Neural progenitor cell (in vitro differentiated cells): ENCODE measurements at regions not wholly inside any gene's neighbourhood (a gene's known extent, or its start where the extent isn't known, plus 50 kb on each side); places are given as distances from the start of the nearest gene placed in this dataset.

Experiments used
- DNase-seq: peaks from one replicate; pipeline ENCODE4 v3.0.0-alpha.2; 2016; ENCODE audit warnings: low spot score
- H2AFZ ChIP-seq: fragments of 200-600 bp; sonication (generic); replicated peaks from 2 replicates; pipeline ENCODE4 v1.6.1; 2016; ENCODE audit warnings: antibody characterized with exemption
- H3F3A ChIP-seq: fragments of 200-600 bp; sonication (generic); 2 replicates; pipeline ENCODE4 v1.6.1; 2016; ENCODE audit warnings: antibody characterized with exemption, low read depth
- H3K27ac ChIP-seq: fragments of 200-600 bp; sonication (generic); 2 replicates; pipeline ENCODE4 v1.5.1; 2016; ENCODE audit warnings: mild to moderate bottlenecking
- H3K27me3 ChIP-seq: fragments of 200-600 bp; sonication (generic); 2 replicates; pipeline ENCODE4 v1.6.1; 2016; ENCODE audit warnings: mild to moderate bottlenecking, moderate library complexity
- H3K36me3 ChIP-seq: fragments of 200-600 bp; sonication (generic); 2 replicates; pipeline ENCODE4 v1.5.1; 2016
- H3K4me1 ChIP-seq: fragments of 200-600 bp; sonication (generic); 2 replicates; pipeline ENCODE4 v1.6.1; 2016; ENCODE audit warnings: mixed run types
- H3K4me2 ChIP-seq: fragments of 200-600 bp; sonication (generic); 2 replicates; pipeline ENCODE4 v1.6.1; 2016
- H3K4me3 ChIP-seq: fragments of 200-600 bp; sonication (generic); 2 replicates; pipeline ENCODE4 v1.5.1; 2016
- H3K79me2 ChIP-seq: fragments of 200-600 bp; sonication (generic); 2 replicates; pipeline ENCODE4 v1.6.1; 2016; ENCODE audit warnings: low read depth
- H3K9ac ChIP-seq: fragments of 200-600 bp; sonication (generic); 2 replicates; pipeline ENCODE4 v1.6.1; 2016
- H3K9me3 ChIP-seq: fragments of 200-600 bp; sonication (generic); 2 replicates; pipeline ENCODE4 v1.5.1; 2016; ENCODE audit warnings: low read depth
- H4K20me1 ChIP-seq: fragments of 200-600 bp; sonication (generic); 2 replicates; pipeline ENCODE4 v1.6.1; 2016; ENCODE audit warnings: low read depth
- H3K27ac Mint-ChIP-seq: 3 replicates; pipeline ENCODE4 v1.8.0; 2021; ENCODE audit warnings: mixed read lengths
- H3K27me3 Mint-ChIP-seq: 2 replicates; pipeline ENCODE4 v1.8.0; 2022; ENCODE audit warnings: low read depth, mild to moderate bottlenecking, inconsistent platforms, moderate library complexity, mixed read lengths; ENCODE audit not compliant: insufficient read depth
- H3K36me3 Mint-ChIP-seq: 3 replicates; pipeline ENCODE4 v1.8.0; 2021; ENCODE audit warnings: mixed read lengths
- H3K4me1 Mint-ChIP-seq: 3 replicates; pipeline ENCODE4 v1.8.0; 2021; ENCODE audit warnings: mixed read lengths
- H3K4me3 Mint-ChIP-seq: 3 replicates; pipeline ENCODE4 v1.8.0; 2021; ENCODE audit warnings: mild to moderate bottlenecking, moderate library complexity, mixed read lengths
- H3K9me3 Mint-ChIP-seq: 3 replicates; pipeline ENCODE4 v1.8.0; 2020; ENCODE audit warnings: mixed read lengths
- CTCF ChIP-seq: fragments of 200-600 bp; sonication (generic); IDR thresholded peaks from 2 replicates; pipeline ENCODE4 v1.5.1; 2017; ENCODE audit warnings: antibody characterized with exemption, mild to moderate bottlenecking
- EZH2 ChIP-seq: fragments of 200-600 bp; sonication (generic); IDR thresholded peaks from 2 replicates; pipeline ENCODE4 v1.6.1; 2017; ENCODE audit warnings: antibody characterized with exemption, mild to moderate bottlenecking, moderate library complexity
- EZH2phosphoT487 ChIP-seq: fragments of 200-600 bp; sonication (generic); IDR thresholded peaks from 2 replicates; pipeline ENCODE4 v1.6.1; 2017; ENCODE audit warnings: antibody characterized with exemption

GRCh38 chr5:105828821-105829220 lies 1841.9 kb downstream of the EFNA5 start:
- no peaks in the 10 kb centered on the region for H3K79me2 ChIP-seq
- no peak overlapping the region for H3K27ac Mint-ChIP-seq
- H3K36me3 ChIP-seq: no peaks in the 10 kb centered on the region

GRCh38 chr5:105821800-105822199 lies 1848.9 kb downstream of the EFNA5 start:
- TF ChIP-seq CTCF (no peak), EZH2phosphoT487 (no peak), EZH2 (no peak)
- no peaks in the 10 kb centered on the region for H3K9me3 ChIP-seq
- H3K36me3 ChIP-seq: no peaks in the 10 kb centered on the region
- H3K4me1 ChIP-seq: peaks cover 8% of the 10 kb centered on the region
- no peak overlapping the region for H3K27ac ChIP-seq
- H4K20me1 ChIP-seq: no peaks in the 10 kb centered on the region
- Mint-ChIP-seq H3K27ac (no peak overlapping the region), H3K27me3 (no peaks in the 10 kb centered on the region), H3K9me3 (no peaks in the 10 kb centered on the region), H3K4me1 (peaks cover 6% of the 10 kb centered on the region), H3K4me3 (no peak overlapping the region), H3K36me3 (no peaks in the 10 kb centered on the region)
- H3K27me3 ChIP-seq: no peaks in the 10 kb centered on the region
- no peaks in the 10 kb centered on the region for H3K79me2 ChIP-seq
- H2AFZ ChIP-seq: no peak overlapping the region
- no peak overlapping the region for H3K4me2 ChIP-seq
- no peak overlapping the region for H3K4me3 ChIP-seq
- H3F3A ChIP-seq: no peaks in the 10 kb centered on the region
- no peak for DNase-seq
- H3K9ac ChIP-seq: no peak overlapping the region

More at GRCh38 chr5:105828821-105829220, 1841.9 kb downstream of the EFNA5 start:
- no peaks in the 10 kb centered on the region for H3K9me3 Mint-ChIP-seq
- Histone ChIP-seq H4K20me1 (no peaks in the 10 kb centered on the region), H3K4me1 (peaks cover 8% of the 10 kb centered on the region), H3F3A (no peaks in the 10 kb centered on the region), H3K4me2 (no peak overlapping the region), H2AFZ (no peak overlapping the region), H3K27ac (no peak overlapping the region), H3K9me3 (no peaks in the 10 kb centered on the region), H3K9ac (no peak overlapping the region), H3K4me3 (no peak overlapping the region), H3K27me3 (no peaks in the 10 kb centered on the region)
- H3K36me3 Mint-ChIP-seq: no peaks in the 10 kb centered on the region
- TF ChIP-seq EZH2 (no peak), EZH2phosphoT487 (no peak), CTCF (no peak)
- H3K4me3 Mint-ChIP-seq: no peak overlapping the region
- peaks cover 6% of the 10 kb centered on the region for H3K4me1 Mint-ChIP-seq
- H3K27me3 Mint-ChIP-seq: no peaks in the 10 kb centered on the region
- no peak for DNase-seq

DNA sequence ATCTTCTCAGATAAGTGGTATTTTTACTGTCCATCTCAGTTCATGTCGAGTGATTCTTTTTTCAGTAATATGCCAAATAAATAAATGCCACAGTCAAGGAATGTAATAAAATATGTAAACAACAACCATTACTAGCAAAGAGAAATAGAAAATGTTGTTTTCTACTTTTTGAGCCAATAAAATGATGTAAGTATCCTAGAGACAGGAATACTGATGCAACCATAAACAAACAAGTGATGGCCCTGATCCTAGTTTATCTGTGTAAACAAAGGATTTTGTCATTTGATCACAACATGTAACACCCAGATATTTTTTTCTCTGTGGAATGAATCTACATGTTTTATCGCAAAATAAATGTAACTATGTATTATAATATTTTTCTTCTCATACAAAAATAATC lies 1852.8 kb downstream of the EFNA5 start:
- Mint-ChIP-seq H3K27me3 (no peaks in the 10 kb centered on the region), H3K36me3 (no peaks in the 10 kb centered on the region), H3K27ac (no peak overlapping the region), H3K4me1 (no peaks in the 10 kb centered on the region), H3K9me3 (no peaks in the 10 kb centered on the region), H3K4me3 (no peak overlapping the region)
- no peak overlapping the region for H3K27ac ChIP-seq
- H3K4me2 ChIP-seq: no peak overlapping the region
- H3K9ac ChIP-seq: no peak overlapping the region
- no peaks in the 10 kb centered on the region for H3K4me1 ChIP-seq
- no peaks in the 10 kb centered on the region for H3K36me3 ChIP-seq
- H4K20me1 ChIP-seq: no peaks in the 10 kb centered on the region
- H2AFZ ChIP-seq: peak overlapping the region; percentile 4
- H3K27me3 ChIP-seq: no peaks in the 10 kb centered on the region
- no peak overlapping the region for H3K4me3 ChIP-seq
- no peak for TF ChIP-seq EZH2phosphoT487
- TF ChIP-seq EZH2: no peak
- TF ChIP-seq CTCF: no peak
- H3F3A ChIP-seq: no peaks in the 10 kb centered on the region
- no peak for DNase-seq
- H3K9me3 ChIP-seq: no peaks in the 10 kb centered on the region
- H3K79me2 ChIP-seq: no peaks in the 10 kb centered on the region
